HCT116 (cell line): ENCODE measurements at regions not wholly inside any gene's neighbourhood (a gene's known extent, or its start where the extent isn't known, plus 50 kb on each side); places are given as distances from the start of the nearest gene placed in this dataset.

Experiments used
- ATAC-seq: fragments of 200-7000 bp; cut with Tn5 transposase; 2 replicates; pipeline ENCODE4 v1.9.1; 2020; ENCODE audit warnings: mild to moderate bottlenecking, moderate library complexity
- BruUV-seq: library from RNA; stranded (reverse); fragments of 400-500 nt; replicated peaks from 2 replicates; lab custom pipeline; 2021; lab: Mats Ljungman, UMichigan
- CTCF ChIA-PET: fragments of 300-600 bp; sonication (Branson Sonifier 250); formaldehyde crosslinking; loops from one replicate; lab custom pipeline; 2021; ENCODE audit warnings: antibody characterized with exemption; lab: Charles Lee
- POLR2A ChIA-PET: fragments of 300-600, 350-600 bp; sonication (Branson Sonifier 250); formaldehyde crosslinking; loops from one replicate; lab custom pipeline; 2021; ENCODE audit warnings: antibody characterized with exemption; lab: Charles Lee
- RAD21 ChIA-PET, 2 experiments: fragments of 300-600 bp; sonication (Branson Sonifier 250); formaldehyde crosslinking; loops; one replicate each; lab custom pipeline; 2023; ENCODE audit warnings: low total read pairs in 2 of 2; ENCODE audit not compliant: uncharacterized antibody in 2 of 2, unreplicated experiment in 2 of 2, low non-redundant PET in 1 of 2; lab: Charles Lee
- DNase-seq: peaks from one replicate; pipeline ENCODE4 v3.0.0-alpha.2; 2010; ENCODE audit warnings: low read depth, low spot score
- H2AFZ ChIP-seq: fragments of 200-600 bp; shearing (Covaris generic), sonication (generic); 2 replicates; pipeline ENCODE4 v1.6.1; 2017; ENCODE audit warnings: low read depth, mixed run types, mixed read lengths, antibody characterized with exemption, low read length; ENCODE audit not compliant: poor library complexity, severe bottlenecking
- H3K27ac ChIP-seq: 2 replicates; pipeline ENCODE4 v1.5.1; 2012; ENCODE audit warnings: low read depth, low read length
- H3K27me3 ChIP-seq: fragments of 200-600 bp; sonication (generic); 2 replicates; pipeline ENCODE4 v1.6.1; 2016; ENCODE audit warnings: mixed run types, low read length, mixed read lengths; ENCODE audit not compliant: insufficient read depth
- H3K36me3 ChIP-seq, 2 experiments: fragments of 200-500 bp in 1 of 2; fragments of 200-600 bp in 1 of 2; sonication (Bioruptor generic) in 1 of 2; sonication (generic) in 1 of 2; 2 replicates each; pipeline versions ENCODE4 v1.5.1 to v1.6.1; 2014 to 2016; ENCODE audit warnings: low read length in 2 of 2, inconsistent platforms in 1 of 2, mixed read lengths in 1 of 2, mixed run types in 1 of 2; ENCODE audit not compliant: insufficient read depth in 2 of 2, control insufficient read depth in 1 of 2
- H3K4me1 ChIP-seq, 2 experiments: fragments of 200-600 bp in 1 of 2; sonication (generic) in 1 of 2; 2 replicates each; pipeline versions ENCODE4 v1.5.1 to v1.6.1; 2012 to 2017; ENCODE audit warnings: low read length in 2 of 2, inconsistent platforms in 1 of 2, mild to moderate bottlenecking in 1 of 2, mixed read lengths in 1 of 2, mixed run types in 1 of 2, moderate library complexity in 1 of 2; ENCODE audit not compliant: insufficient read depth in 2 of 2, control insufficient read depth in 1 of 2
- H3K4me2 ChIP-seq: fragments of 200-600 bp; sonication (generic); 2 replicates; pipeline ENCODE4 v1.6.1; 2017; ENCODE audit warnings: mixed run types, low read length, mixed read lengths
- H3K4me3 ChIP-seq, 2 experiments: fragments of 200-600 bp in 1 of 2; sonication (generic) in 1 of 2; replicated peaks in 1 of 2; 2 replicates each; pipeline ENCODE4 v1.5.1; 2011 to 2016; ENCODE audit warnings: low read length in 2 of 2, control low read depth in 1 of 2, low read depth in 1 of 2, mild to moderate bottlenecking in 1 of 2, mixed read lengths in 1 of 2, mixed run types in 1 of 2
- H3K79me2 ChIP-seq: fragments of 200-600 bp; sonication (generic); 2 replicates; pipeline ENCODE4 v1.6.1; 2017; ENCODE audit warnings: mild to moderate bottlenecking, mixed run types, low read length, moderate library complexity, mixed read lengths; ENCODE audit not compliant: insufficient read depth
- H3K9ac ChIP-seq: fragments of 200-600 bp; sonication (generic); 2 replicates; pipeline ENCODE4 v1.6.1; 2016; ENCODE audit warnings: low read length, mixed read lengths
- H3K9me2 ChIP-seq: fragments of 200-600 bp; sonication (generic), shearing (Covaris generic); 2 replicates; pipeline ENCODE4 v1.6.1; 2017; ENCODE audit warnings: mixed run types, mild to moderate bottlenecking, moderate library complexity; ENCODE audit not compliant: insufficient read depth
- H3K9me3 ChIP-seq, 2 experiments: fragments of 200-500 bp in 1 of 2; fragments of 200-600 bp in 1 of 2; sonication (Bioruptor generic) in 1 of 2; sonication (generic) in 1 of 2; 2 replicates each; pipeline ENCODE4 v1.6.1; 2014 to 2017; ENCODE audit warnings: low read length in 2 of 2, mixed read lengths in 2 of 2, inconsistent platforms in 1 of 2, low read depth in 1 of 2, mild to moderate bottlenecking in 1 of 2, mixed run types in 1 of 2, moderate library complexity in 1 of 2; ENCODE audit not compliant: control insufficient read depth in 1 of 2, insufficient read depth in 1 of 2
- H4K20me1 ChIP-seq: fragments of 200-600 bp; sonication (generic), shearing (Covaris generic); 2 replicates; pipeline ENCODE4 v1.6.1; 2017; ENCODE audit warnings: mixed run types, mild to moderate bottlenecking, moderate library complexity; ENCODE audit not compliant: insufficient read depth
- CBX3 ChIP-seq: IDR thresholded peaks from 2 replicates; pipeline ENCODE4 v1.6.1; 2012; ENCODE audit warnings: low read depth
- CEBPB ChIP-seq: IDR thresholded peaks from 2 replicates; pipeline ENCODE4 v1.6.1; 2012; ENCODE audit warnings: low read depth
- EGR1 ChIP-seq: IDR thresholded peaks from 2 replicates; pipeline ENCODE4 v1.6.1; 2012; ENCODE audit warnings: low read depth
- ELF1 ChIP-seq: IDR thresholded peaks from 2 replicates; pipeline ENCODE4 v1.6.1; 2012; ENCODE audit warnings: low read depth, borderline replicate concordance
- EZH2 ChIP-seq: fragments of 200-600 bp; sonication (generic); IDR thresholded peaks from 2 replicates; pipeline ENCODE4 v1.6.1; 2017; ENCODE audit warnings: antibody characterized with exemption, mixed run types
- EZH2phosphoT487 ChIP-seq: fragments of 200-600 bp; IDR thresholded peaks from 2 replicates; pipeline ENCODE4 v1.6.1; 2018; ENCODE audit warnings: antibody characterized with exemption, borderline replicate concordance
- FOSL1 ChIP-seq: IDR thresholded peaks from 2 replicates; pipeline ENCODE4 v1.6.1; 2012; ENCODE audit warnings: low read depth
- JUND ChIP-seq: IDR thresholded peaks from 2 replicates; pipeline ENCODE4 v1.6.1; 2012
- POLR2A ChIP-seq: IDR thresholded peaks from 2 replicates; pipeline ENCODE4 v1.7.0; 2011; ENCODE audit warnings: borderline replicate concordance; ENCODE audit not compliant: insufficient read depth, insufficient read length; ENCODE audit errors: extremely low read depth
- POLR2AphosphoS5 ChIP-seq: IDR thresholded peaks from 2 replicates; pipeline ENCODE4 v1.6.1; 2011; ENCODE audit warnings: mild to moderate bottlenecking, low read depth, low read length, moderate library complexity
- RAD21 ChIP-seq: IDR thresholded peaks from 2 replicates; pipeline ENCODE4 v1.6.1; 2012; ENCODE audit warnings: low read depth, mild to moderate bottlenecking
- SP1 ChIP-seq: IDR thresholded peaks from 2 replicates; pipeline ENCODE4 v1.6.1; 2012; ENCODE audit warnings: low read depth
- SRF ChIP-seq: IDR thresholded peaks from 2 replicates; pipeline ENCODE4 v1.6.1; 2012; ENCODE audit warnings: low read depth
- YY1 ChIP-seq: IDR thresholded peaks from 2 replicates; pipeline ENCODE4 v1.6.1; 2011; ENCODE audit warnings: low read length, low read depth, moderate library complexity, mild to moderate bottlenecking; ENCODE audit not compliant: insufficient replicate concordance; ENCODE audit errors: extremely low read depth
- ZFX ChIP-seq: fragments of 450-650 bp; IDR thresholded peaks from 2 replicates; pipeline ENCODE4 v1.6.1; 2017
- ZNF274 ChIP-seq: fragments of 200-500 bp; sonication (Bioruptor generic); IDR thresholded peaks from 2 replicates; pipeline ENCODE4 v1.6.1; 2014; ENCODE audit warnings: mild to moderate bottlenecking, low read depth, low read length, inconsistent platforms
- intact Hi-C: fragments of 100-400 bp; cut with micrococcal nuclease; formaldehyde crosslinking; loops from 2 replicates; pipeline ENCODE4 v1.10.0; 2022
- TF ChIP-seq, protein P1 (sequence below): IDR thresholded peaks from 2 replicates; pipeline ENCODE4 v1.6.1; 2012
- TF ChIP-seq, protein P2 (sequence below), 3 experiments: fragments of 200-600 bp in 1 of 3; sonication (generic) in 1 of 3; IDR thresholded peaks in 2 of 3; conservative IDR thresholded peaks in 1 of 3; 2 replicates each; pipeline ENCODE4 v1.5.1; 2012 to 2017; ENCODE audit warnings: low read depth in 2 of 3, low read length in 2 of 3, antibody characterized with exemption in 1 of 3, borderline replicate concordance in 1 of 3, control low read depth in 1 of 3, mild to moderate bottlenecking in 1 of 3, mixed read lengths in 1 of 3, mixed run types in 1 of 3, moderate library complexity in 1 of 3; ENCODE audit not compliant: insufficient read depth in 1 of 3
- TF ChIP-seq, protein P3 (sequence below): IDR thresholded peaks from 2 replicates; pipeline ENCODE4 v1.6.1; 2012; ENCODE audit warnings: low read depth

DNA sequence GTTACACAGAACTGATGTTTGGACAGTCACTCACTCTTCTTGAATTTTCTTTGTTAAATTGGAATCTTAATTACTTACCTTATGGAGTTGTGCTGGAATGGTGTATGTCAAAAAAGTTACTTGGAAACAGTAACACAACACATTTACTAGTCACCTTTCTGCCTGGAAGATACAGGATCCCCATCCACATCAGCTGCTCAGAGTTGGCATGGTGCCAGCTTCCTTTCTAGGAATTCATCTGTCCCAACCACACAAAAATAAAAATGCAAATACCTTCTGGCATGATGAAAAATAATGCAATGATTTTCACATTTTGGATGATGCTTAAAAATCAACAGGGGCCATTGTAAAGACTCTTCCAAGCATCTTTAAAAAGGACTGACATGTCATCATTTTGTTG, 341.5 kb downstream of the TMEM38B start:
- DNase-seq (no peak), ATAC-seq (no peak)
- Histone ChIP-seq H3K4me1 (no peaks in the 10 kb centered on the region), H3K27ac (no peak overlapping the region), H3K36me3 (no peaks in the 10 kb centered on the region), H4K20me1 (no peaks in the 10 kb centered on the region), H3K9me2 (no peaks in the 10 kb centered on the region), H2AFZ (no peak overlapping the region), H3K9me3 (no peaks in the 10 kb centered on the region), H3K27me3 (peaks cover 20% of the 10 kb centered on the region), H3K4me2 (no peak overlapping the region), H3K79me2 (no peaks in the 10 kb centered on the region), H3K4me3 (no peak overlapping the region), H3K9ac (no peak overlapping the region)
- ChIA-PET CTCF (no interaction called here), POLR2A (no interaction called here), RAD21 (no interaction called here)
- TF ChIP-seq, protein P1, sequence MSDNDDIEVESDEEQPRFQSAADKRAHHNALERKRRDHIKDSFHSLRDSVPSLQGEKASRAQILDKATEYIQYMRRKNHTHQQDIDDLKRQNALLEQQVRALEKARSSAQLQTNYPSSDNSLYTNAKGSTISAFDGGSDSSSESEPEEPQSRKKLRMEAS = no peak
- no peak for TF ChIP-seq ZNF274
- no peak for TF ChIP-seq EZH2phosphoT487
- no peak for TF ChIP-seq JUND
- TF ChIP-seq CBX3 = no peak
- no peak for TF ChIP-seq RAD21
- TF ChIP-seq SP1 = no peak
- no peak for TF ChIP-seq FOSL1
- no peak for TF ChIP-seq ZFX
- no peak for TF ChIP-seq CEBPB
- TF ChIP-seq, protein P2, sequence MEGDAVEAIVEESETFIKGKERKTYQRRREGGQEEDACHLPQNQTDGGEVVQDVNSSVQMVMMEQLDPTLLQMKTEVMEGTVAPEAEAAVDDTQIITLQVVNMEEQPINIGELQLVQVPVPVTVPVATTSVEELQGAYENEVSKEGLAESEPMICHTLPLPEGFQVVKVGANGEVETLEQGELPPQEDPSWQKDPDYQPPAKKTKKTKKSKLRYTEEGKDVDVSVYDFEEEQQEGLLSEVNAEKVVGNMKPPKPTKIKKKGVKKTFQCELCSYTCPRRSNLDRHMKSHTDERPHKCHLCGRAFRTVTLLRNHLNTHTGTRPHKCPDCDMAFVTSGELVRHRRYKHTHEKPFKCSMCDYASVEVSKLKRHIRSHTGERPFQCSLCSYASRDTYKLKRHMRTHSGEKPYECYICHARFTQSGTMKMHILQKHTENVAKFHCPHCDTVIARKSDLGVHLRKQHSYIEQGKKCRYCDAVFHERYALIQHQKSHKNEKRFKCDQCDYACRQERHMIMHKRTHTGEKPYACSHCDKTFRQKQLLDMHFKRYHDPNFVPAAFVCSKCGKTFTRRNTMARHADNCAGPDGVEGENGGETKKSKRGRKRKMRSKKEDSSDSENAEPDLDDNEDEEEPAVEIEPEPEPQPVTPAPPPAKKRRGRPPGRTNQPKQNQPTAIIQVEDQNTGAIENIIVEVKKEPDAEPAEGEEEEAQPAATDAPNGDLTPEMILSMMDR (IDR thresholded peaks at IDR 0.05 in 2 of 3, conservative IDR thresholded peaks at IDR 0.05 in 1 of 3; ENCODE audit: borderline replicate concordance in 1 of 3, insufficient read depth in 1 of 3, low read depth in 2 of 3, low read length in 2 of 3) = no peak
- TF ChIP-seq POLR2A = no peak
- TF ChIP-seq POLR2AphosphoS5 = no peak
- TF ChIP-seq EGR1 = no peak
- no peak for TF ChIP-seq YY1
- TF ChIP-seq, protein P3, sequence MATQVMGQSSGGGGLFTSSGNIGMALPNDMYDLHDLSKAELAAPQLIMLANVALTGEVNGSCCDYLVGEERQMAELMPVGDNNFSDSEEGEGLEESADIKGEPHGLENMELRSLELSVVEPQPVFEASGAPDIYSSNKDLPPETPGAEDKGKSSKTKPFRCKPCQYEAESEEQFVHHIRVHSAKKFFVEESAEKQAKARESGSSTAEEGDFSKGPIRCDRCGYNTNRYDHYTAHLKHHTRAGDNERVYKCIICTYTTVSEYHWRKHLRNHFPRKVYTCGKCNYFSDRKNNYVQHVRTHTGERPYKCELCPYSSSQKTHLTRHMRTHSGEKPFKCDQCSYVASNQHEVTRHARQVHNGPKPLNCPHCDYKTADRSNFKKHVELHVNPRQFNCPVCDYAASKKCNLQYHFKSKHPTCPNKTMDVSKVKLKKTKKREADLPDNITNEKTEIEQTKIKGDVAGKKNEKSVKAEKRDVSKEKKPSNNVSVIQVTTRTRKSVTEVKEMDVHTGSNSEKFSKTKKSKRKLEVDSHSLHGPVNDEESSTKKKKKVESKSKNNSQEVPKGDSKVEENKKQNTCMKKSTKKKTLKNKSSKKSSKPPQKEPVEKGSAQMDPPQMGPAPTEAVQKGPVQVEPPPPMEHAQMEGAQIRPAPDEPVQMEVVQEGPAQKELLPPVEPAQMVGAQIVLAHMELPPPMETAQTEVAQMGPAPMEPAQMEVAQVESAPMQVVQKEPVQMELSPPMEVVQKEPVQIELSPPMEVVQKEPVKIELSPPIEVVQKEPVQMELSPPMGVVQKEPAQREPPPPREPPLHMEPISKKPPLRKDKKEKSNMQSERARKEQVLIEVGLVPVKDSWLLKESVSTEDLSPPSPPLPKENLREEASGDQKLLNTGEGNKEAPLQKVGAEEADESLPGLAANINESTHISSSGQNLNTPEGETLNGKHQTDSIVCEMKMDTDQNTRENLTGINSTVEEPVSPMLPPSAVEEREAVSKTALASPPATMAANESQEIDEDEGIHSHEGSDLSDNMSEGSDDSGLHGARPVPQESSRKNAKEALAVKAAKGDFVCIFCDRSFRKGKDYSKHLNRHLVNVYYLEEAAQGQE = no peak
- no peak for TF ChIP-seq ELF1
- no peak for TF ChIP-seq EZH2
- TF ChIP-seq SRF = no peak
- no TSS peak for BruUV-seq
- intact Hi-C loops = no loop called here
